Activated CD8-positive, alpha-beta T cell treated with anti-CD3 and anti-CD28 coated beads, Interleukin-2, amount 10 ng/mL, durations not matched to agents 7 days and 5 days (primary cell): ENCODE measurements at regions not wholly inside any gene's neighbourhood (a gene's known extent, or its start where the extent isn't known, plus 50 kb on each side); places are given as distances from the start of the nearest gene placed in this dataset.
"Not testable (repeated sequence)": the region's sequence is repeated elsewhere in the genome, so short reads cannot be mapped to it uniquely, and the experiment has no call there.

Experiments
- ATAC-seq: fragments of 150-1000 bp; cut with Tn5 transposase; one replicate; pipeline ENCODE4 v1.10.0; 2021; ENCODE audit warnings: moderate library complexity
- CTCF ChIA-PET: fragments of 350-600 bp; sonication (Branson Sonifier 250); formaldehyde crosslinking; loops from one replicate; lab custom pipeline; 2021; ENCODE audit warnings: antibody characterized with exemption; lab: Charles Lee
- POLR2A ChIA-PET: fragments of 350-600 bp; sonication (Branson Sonifier 250); formaldehyde crosslinking; loops from one replicate; lab custom pipeline; 2021; ENCODE audit warnings: antibody characterized with exemption; lab: Charles Lee
- DNase-seq: peaks from one replicate; pipeline ENCODE4 v3.0.0-alpha.2; 2020
- H3K27ac Mint-ChIP-seq: one replicate; pipeline ENCODE4 v1.8.0; 2021; ENCODE audit warnings: mild to moderate bottlenecking, mixed read lengths
- H3K27me3 Mint-ChIP-seq: one replicate; pipeline ENCODE4 v1.8.0; 2021; ENCODE audit warnings: low read depth, mixed read lengths
- H3K36me3 Mint-ChIP-seq: one replicate; pipeline ENCODE4 v1.8.0; 2021; ENCODE audit warnings: low read depth, mixed read lengths
- H3K4me1 Mint-ChIP-seq: one replicate; pipeline ENCODE4 v1.8.0; 2021; ENCODE audit warnings: low read depth, mixed read lengths
- H3K4me3 Mint-ChIP-seq: one replicate; pipeline ENCODE4 v1.8.0; 2021; ENCODE audit warnings: mild to moderate bottlenecking, mixed read lengths
- H3K9me3 Mint-ChIP-seq: one replicate; pipeline ENCODE4 v1.8.0; 2022; ENCODE audit warnings: mixed read lengths; ENCODE audit not compliant: insufficient read depth

DNA sequence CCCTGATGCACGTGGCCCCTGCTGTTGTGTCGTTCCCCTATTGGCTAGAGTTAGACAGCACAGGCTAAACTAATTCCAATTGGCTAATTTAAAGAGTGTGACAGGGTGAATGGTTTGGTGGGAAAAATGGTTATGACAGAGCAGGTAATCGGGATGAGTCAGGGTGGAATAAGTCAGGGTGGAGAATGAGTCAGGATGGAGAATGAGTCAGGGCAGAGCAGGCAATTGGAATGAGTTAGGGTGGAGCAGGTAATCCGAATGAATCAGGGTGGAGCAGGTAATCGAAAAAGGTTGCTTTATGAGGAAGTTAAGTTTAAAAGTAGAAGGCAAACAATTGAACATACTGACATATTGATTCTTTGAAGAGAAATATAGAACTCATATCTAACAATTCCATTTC, 89.0 kb upstream of the HGF start:
- H3K27me3 Mint-ChIP-seq, ATAC-seq, H3K9me3 Mint-ChIP-seq, H3K4me1 Mint-ChIP-seq, DNase-seq, POLR2A ChIA-PET, H3K4me3 Mint-ChIP-seq, H3K36me3 Mint-ChIP-seq, H3K27ac Mint-ChIP-seq, CTCF ChIA-PET: not testable (repeated sequence)

DNA sequence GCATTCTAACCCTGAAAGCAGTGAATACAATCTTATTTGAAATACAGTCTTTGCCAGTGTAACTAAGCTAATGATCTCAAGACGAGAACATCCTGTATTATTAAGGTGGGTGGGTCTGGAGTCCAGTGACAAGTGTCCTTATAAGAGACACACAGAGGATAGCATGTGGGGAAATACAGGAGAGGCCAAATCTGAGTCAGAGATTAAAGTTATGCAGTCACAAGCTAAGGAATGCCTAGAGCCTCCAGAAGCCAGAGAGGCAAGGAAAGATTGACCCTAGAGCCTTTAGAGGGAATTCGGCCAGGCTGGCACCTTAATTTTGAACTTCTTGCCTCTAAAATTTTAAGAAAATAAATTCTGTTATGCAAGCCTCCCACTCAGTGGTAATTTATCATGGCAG, 87.5 kb upstream of the HGF start:
- peaks cover 3% of the 10 kb centered on the region for H3K9me3 Mint-ChIP-seq
- H3K4me3 Mint-ChIP-seq: no peak overlapping the region
- CTCF ChIA-PET: no interaction called here
- ATAC-seq: no peak
- H3K27me3 Mint-ChIP-seq: no peaks in the 10 kb centered on the region
- DNase-seq: no peak
- no peaks in the 10 kb centered on the region for H3K36me3 Mint-ChIP-seq
- POLR2A ChIA-PET: no interaction called here
- no peak overlapping the region for H3K27ac Mint-ChIP-seq
- no peaks in the 10 kb centered on the region for H3K4me1 Mint-ChIP-seq

DNA sequence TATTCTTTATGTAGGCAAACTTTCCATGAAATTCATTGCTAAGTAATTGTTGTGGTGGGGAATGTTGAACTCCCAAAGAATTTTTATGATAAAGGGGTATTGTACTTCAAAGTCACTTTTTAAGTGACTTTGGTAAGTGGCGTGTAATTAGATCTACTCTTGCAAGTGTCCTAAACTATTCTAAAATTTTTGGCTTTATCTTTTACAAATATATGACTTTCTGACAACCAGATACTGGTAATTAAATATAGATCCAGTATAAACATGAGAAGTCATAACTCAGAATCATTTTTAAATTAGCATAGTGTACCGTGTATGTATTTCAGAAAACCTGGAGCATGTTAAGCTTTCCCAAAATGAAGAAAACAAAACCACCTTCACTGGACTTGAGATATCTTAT, 84.7 kb upstream of the HGF start:
- POLR2A ChIA-PET: no interaction called here
- Mint-ChIP-seq H3K4me3 (no peak overlapping the region), H3K4me1 (no peaks in the 10 kb centered on the region), H3K9me3 (peaks cover 3% of the 10 kb centered on the region), H3K27me3 (no peaks in the 10 kb centered on the region), H3K27ac (no peak overlapping the region), H3K36me3 (no peaks in the 10 kb centered on the region)
- DNase-seq: no peak
- CTCF ChIA-PET: no interaction called here
- no peak for ATAC-seq

DNA sequence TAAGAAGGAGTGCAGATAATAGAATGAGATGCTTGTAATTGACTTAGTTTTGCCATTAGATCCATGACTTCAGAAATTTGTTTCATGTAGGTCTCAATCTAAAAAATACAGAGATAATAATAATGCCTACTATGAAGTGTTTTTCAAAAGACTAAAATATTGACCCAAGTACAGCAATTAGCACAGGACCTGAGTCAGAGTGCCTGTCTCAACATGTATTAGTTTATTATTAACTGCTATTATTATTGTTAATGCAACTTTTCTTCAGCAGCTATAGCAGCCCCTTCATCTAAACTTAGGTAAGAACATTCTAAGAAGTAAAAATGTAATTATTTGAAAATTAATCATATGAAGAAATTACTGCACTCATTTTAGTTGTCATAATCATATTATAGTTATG, 82.9 kb upstream of the HGF start:
- Mint-ChIP-seq H3K27ac (no peak overlapping the region), H3K4me3 (no peak overlapping the region), H3K9me3 (no peaks in the 10 kb centered on the region), H3K36me3 (no peaks in the 10 kb centered on the region), H3K4me1 (no peaks in the 10 kb centered on the region), H3K27me3 (no peaks in the 10 kb centered on the region)
- CTCF ChIA-PET: no interaction called here
- POLR2A ChIA-PET: no interaction called here
- DNase-seq (no peak), ATAC-seq (no peak)

DNA sequence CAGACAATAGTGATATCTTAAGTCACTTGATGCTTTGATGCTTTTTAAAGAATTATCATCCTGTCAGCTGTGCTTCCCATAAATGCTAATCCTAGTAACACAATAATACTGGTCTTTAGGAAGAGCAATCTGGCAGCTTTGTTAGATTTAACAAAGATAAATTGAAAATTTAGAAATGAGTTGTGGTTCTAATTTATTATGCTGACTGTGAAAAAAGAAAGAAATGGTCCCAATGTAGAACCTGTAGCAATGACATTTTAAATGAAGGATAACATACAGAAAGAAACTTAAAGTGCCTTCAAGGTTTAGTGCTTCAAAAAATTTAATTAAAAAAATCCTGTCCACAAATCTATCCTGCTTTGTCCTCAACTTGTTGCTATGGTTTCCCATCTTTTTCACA, 81.6 kb upstream of the HGF start:
- no peaks in the 10 kb centered on the region for H3K9me3 Mint-ChIP-seq
- H3K4me3 Mint-ChIP-seq: no peak overlapping the region
- ATAC-seq (no peak), DNase-seq (no peak)
- no peaks in the 10 kb centered on the region for H3K36me3 Mint-ChIP-seq
- no peaks in the 10 kb centered on the region for H3K4me1 Mint-ChIP-seq
- ChIA-PET POLR2A (no interaction called here), CTCF (no interaction called here)
- H3K27ac Mint-ChIP-seq: no peak overlapping the region
- no peaks in the 10 kb centered on the region for H3K27me3 Mint-ChIP-seq

DNA sequence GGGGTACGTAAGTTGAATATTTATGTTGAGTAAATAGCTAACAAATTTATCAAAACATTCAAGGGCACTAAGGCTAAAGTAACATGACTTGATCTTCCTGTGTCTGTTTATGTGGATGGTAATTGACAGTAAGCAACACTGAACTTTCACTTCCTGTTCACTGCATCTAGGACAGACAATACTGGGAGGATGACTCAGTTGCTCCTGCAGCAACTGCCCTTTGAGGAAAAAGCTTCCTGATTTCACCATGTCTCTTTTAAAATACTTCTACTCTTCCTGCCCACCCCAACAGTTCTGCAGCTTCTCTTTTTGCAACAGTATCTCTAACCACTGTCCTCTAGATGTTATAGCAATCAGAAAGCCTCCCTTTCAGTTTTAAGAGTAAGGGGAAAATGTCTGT, 76.6 kb upstream of the HGF start:
- Mint-ChIP-seq H3K27ac (no peak overlapping the region), H3K36me3 (no peaks in the 10 kb centered on the region), H3K4me3 (no peak overlapping the region), H3K9me3 (peaks cover 3% of the 10 kb centered on the region), H3K4me1 (no peaks in the 10 kb centered on the region), H3K27me3 (no peaks in the 10 kb centered on the region)
- ChIA-PET CTCF (no interaction called here), POLR2A (no interaction called here)
- ATAC-seq (no peak), DNase-seq (no peak)

DNA sequence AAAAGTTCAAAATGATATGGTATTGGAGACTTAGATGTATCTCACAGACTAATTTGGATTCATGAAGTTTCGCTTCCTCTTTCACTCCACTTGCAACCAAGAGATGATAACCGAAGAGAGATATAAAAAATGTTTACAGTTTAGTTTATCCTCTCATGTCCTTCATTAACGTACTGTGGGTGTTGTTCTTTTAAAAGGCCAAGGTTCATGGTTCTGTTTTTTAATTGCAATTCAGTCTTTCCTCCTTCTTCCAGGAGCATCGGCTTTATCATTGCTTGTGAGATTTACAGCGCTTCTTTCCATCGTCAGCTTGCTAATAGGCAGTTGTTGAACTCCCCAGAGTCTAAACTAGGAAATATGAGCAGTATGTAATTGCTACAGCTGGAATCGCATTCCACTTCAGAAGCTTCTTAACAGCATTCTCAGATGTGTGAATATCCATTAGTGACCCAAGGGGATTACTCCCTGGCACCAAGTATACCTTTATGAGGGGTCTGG, 75.9 kb upstream of the HGF start:
- no peak overlapping the region for H3K27ac Mint-ChIP-seq
- no peak overlapping the region for H3K4me3 Mint-ChIP-seq
- DNase-seq (no peak), ATAC-seq (no peak)
- H3K9me3 Mint-ChIP-seq: peaks cover 3% of the 10 kb centered on the region
- H3K4me1 Mint-ChIP-seq: no peaks in the 10 kb centered on the region
- ChIA-PET CTCF (no interaction called here), POLR2A (no interaction called here)
- H3K27me3 Mint-ChIP-seq: no peaks in the 10 kb centered on the region
- H3K36me3 Mint-ChIP-seq: no peaks in the 10 kb centered on the region

DNA sequence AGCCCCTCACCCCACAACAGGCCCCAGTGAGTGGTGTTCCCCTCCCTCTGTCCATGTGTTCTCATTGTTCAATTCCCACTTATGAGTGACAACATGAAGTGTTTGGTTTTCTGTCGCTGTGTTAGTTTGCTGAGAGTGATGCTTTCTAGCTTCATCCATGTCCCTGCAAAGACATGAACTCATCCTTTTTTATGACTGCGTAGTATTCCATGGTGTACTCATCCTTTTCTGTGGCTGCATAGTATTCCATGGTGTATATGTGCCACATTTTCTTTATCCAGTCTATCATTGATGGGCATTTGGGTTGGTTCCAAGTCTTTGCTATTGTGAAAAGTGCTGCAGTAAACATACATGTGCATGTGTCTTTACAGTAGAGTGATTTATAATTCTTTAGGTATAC, 73.8 kb upstream of the HGF start:
- CTCF ChIA-PET, H3K27me3 Mint-ChIP-seq, H3K9me3 Mint-ChIP-seq, DNase-seq, H3K4me1 Mint-ChIP-seq, H3K36me3 Mint-ChIP-seq, H3K4me3 Mint-ChIP-seq, H3K27ac Mint-ChIP-seq, ATAC-seq, POLR2A ChIA-PET: not testable (repeated sequence)

DNA sequence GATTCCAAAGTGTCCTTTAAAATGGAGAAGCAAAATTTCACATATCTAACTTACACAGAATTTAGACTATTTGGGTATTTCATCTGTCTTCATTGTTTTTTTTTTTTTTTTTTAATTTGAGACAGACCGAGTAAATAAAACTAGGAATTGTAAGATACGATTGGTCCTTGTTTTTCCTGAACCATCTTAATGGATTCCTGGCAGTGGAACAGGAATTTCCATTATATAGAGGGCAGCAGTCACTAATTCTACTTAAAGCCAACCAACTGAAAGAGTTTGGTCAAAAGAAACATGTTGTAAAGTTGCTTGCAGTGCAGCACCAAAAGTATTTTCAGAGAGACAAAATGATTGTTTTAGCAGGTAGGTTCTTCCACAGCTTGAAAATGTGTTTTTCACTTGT, 72.5 kb upstream of the HGF start:
- ChIA-PET CTCF (no interaction called here), POLR2A (no interaction called here)
- Mint-ChIP-seq H3K4me3 (no peak overlapping the region), H3K27me3 (no peaks in the 10 kb centered on the region), H3K9me3 (peaks cover 3% of the 10 kb centered on the region), H3K36me3 (no peaks in the 10 kb centered on the region), H3K27ac (no peak overlapping the region), H3K4me1 (no peaks in the 10 kb centered on the region)
- DNase-seq (no peak), ATAC-seq (no peak)

DNA sequence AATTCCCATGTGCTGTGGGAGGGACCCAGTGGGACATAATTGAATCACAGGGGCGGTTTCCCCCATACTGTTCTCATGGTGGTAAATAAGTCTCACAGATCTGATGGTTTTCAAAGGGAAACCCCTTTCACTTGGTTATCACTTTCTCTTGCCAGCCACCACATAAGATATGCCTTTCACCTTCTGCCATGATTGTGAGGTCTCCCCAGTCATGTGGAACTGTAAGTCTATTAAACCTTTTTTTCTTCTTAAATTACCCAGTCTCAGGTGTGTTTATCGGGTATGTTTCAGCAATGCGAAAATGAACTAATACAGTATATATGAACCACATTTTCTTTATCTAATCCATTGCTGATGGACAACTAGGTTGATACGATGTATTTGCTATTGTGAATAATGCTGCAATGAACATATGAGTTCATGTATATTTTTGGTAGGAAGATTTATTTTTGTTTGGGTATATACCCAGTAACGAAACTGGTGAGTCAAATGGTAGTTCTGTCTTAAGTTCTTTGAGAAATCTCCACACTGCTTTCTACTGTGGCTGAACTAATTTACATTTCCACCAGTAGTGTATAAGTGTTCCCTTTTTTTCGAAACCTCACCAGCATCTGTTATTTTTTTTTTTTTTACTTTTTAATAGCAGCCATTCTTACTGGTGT, 70.0 kb upstream of the HGF start:
- POLR2A ChIA-PET: no interaction called here
- Mint-ChIP-seq H3K9me3 (peaks cover 3% of the 10 kb centered on the region), H3K27me3 (no peaks in the 10 kb centered on the region), H3K27ac (no peak overlapping the region), H3K4me3 (no peak overlapping the region), H3K4me1 (no peaks in the 10 kb centered on the region), H3K36me3 (no peaks in the 10 kb centered on the region)
- CTCF ChIA-PET: no interaction called here
- DNase-seq (no peak), ATAC-seq (no peak)

DNA sequence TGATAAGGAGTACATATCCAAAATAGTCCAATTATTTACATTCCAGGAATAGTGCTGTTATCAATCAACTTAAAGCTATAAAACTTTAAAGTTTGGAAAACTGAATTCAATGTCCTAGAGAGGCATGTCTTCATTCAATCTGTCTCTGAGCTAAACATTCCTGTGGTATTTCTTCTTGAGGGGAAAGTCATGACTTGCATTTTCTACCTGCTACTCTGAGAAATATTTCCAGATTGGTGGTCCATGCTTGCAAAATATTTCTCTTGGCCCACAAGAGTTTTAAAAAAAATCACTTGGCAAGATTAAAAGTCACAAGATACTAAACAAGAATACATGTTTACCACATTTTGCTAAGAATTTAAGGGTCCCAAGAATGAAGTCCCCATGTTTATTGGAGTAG, 63.6 kb upstream of the HGF start:
- H3K36me3 Mint-ChIP-seq: no peaks in the 10 kb centered on the region
- H3K27me3 Mint-ChIP-seq: no peaks in the 10 kb centered on the region
- no peak for DNase-seq
- no peak for ATAC-seq
- CTCF ChIA-PET: no interaction called here
- no peaks in the 10 kb centered on the region for H3K4me1 Mint-ChIP-seq
- no peak overlapping the region for H3K27ac Mint-ChIP-seq
- POLR2A ChIA-PET: no interaction called here
- H3K9me3 Mint-ChIP-seq: peaks cover 9% of the 10 kb centered on the region
- no peak overlapping the region for H3K4me3 Mint-ChIP-seq

DNA sequence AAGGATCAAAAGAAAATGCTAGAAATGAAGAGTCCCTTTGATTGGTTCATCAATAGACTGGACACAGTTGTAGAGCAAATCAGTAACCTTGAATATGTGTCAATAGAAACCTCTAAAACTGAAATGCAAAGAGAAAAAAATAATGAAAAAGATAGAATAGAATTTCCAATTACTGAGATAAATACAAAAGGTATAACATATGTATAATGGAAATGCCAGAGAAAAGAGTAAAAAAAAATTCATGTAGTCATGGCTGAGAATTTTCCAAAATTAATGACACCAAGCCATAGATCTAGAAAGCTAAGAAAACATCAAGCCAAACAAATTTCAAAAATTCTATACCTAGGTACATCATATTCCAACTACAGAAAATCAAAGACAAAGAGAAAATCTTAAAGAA, 62.0 kb upstream of the HGF start:
- Mint-ChIP-seq H3K4me3 (no peak overlapping the region), H3K27ac (no peak overlapping the region), H3K9me3 (peaks cover 9% of the 10 kb centered on the region), H3K36me3 (no peaks in the 10 kb centered on the region), H3K27me3 (no peaks in the 10 kb centered on the region), H3K4me1 (no peaks in the 10 kb centered on the region)
- CTCF ChIA-PET: interaction anchor here (1.2 kb wide), 1 partner anchor 10 kb away, joined by 3 read pairs; no protein-coding TSS in a partner anchor
- DNase-seq (no peak), ATAC-seq (no peak)
- POLR2A ChIA-PET: no interaction called here

DNA sequence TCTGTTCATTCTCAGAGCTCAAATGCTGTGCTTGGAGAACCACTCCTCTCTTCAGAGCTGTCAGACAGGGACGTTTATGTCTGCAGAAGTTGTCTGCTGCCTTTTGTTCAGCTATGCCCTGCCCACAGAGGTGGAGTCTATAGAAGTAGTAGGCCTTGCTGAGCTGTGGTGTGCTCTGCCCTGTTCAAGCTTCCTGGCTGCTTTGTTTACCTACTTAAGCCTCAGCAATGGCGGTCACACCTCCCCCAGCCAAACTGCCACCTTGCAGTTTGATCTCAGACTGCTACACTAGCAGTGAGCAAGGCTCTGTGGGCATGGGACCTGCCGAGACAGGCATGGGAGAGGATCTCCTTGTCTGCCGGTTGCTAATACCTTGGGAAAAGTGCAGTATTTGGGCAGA, 59.7 kb upstream of the HGF start:
- ATAC-seq, DNase-seq, H3K4me3 Mint-ChIP-seq, H3K9me3 Mint-ChIP-seq, POLR2A ChIA-PET, H3K27ac Mint-ChIP-seq, H3K27me3 Mint-ChIP-seq, H3K4me1 Mint-ChIP-seq, CTCF ChIA-PET, H3K36me3 Mint-ChIP-seq: not testable (repeated sequence)
